Activated CD4-positive, alpha-beta memory T cell treated with anti-CD3 and anti-CD28 coated beads, Interleukin-2, amount 10 ng/mL, durations not matched to agents 7 days and 5 days (primary cell): ENCODE measurements at regions not wholly inside any gene's neighbourhood (a gene's known extent, or its start where the extent isn't known, plus 50 kb on each side); places are given as distances from the start of the nearest gene placed in this dataset.

Source experiments
- CTCF ChIA-PET: fragments of 350-600 bp; sonication (Branson Sonifier 250); formaldehyde crosslinking; loops from one replicate; lab custom pipeline; 2021; ENCODE audit warnings: antibody characterized with exemption, inconsistent platforms; lab: Charles Lee
- POLR2A ChIA-PET: fragments of 350-600 bp; sonication (Branson Sonifier 250); formaldehyde crosslinking; loops from one replicate; lab custom pipeline; 2021; ENCODE audit warnings: antibody characterized with exemption; lab: Charles Lee
- DNase-seq: peaks from one replicate; pipeline ENCODE4 v3.0.0-alpha.2; 2020
- H3K27ac Mint-ChIP-seq: one replicate; pipeline ENCODE4 v1.8.0; 2021; ENCODE audit warnings: mild to moderate bottlenecking, mixed read lengths
- H3K27me3 Mint-ChIP-seq: one replicate; pipeline ENCODE4 v1.8.0; 2021; ENCODE audit warnings: mixed read lengths
- H3K36me3 Mint-ChIP-seq: one replicate; pipeline ENCODE4 v1.8.0; 2021; ENCODE audit warnings: low read depth, mixed read lengths
- H3K4me1 Mint-ChIP-seq: one replicate; pipeline ENCODE4 v1.8.0; 2021; ENCODE audit warnings: mixed read lengths
- H3K4me3 Mint-ChIP-seq: one replicate; pipeline ENCODE4 v1.8.0; 2021; ENCODE audit warnings: mild to moderate bottlenecking, mixed read lengths
- H3K9me3 Mint-ChIP-seq: one replicate; pipeline ENCODE4 v1.8.0; 2021; ENCODE audit warnings: mixed read lengths

DNA sequence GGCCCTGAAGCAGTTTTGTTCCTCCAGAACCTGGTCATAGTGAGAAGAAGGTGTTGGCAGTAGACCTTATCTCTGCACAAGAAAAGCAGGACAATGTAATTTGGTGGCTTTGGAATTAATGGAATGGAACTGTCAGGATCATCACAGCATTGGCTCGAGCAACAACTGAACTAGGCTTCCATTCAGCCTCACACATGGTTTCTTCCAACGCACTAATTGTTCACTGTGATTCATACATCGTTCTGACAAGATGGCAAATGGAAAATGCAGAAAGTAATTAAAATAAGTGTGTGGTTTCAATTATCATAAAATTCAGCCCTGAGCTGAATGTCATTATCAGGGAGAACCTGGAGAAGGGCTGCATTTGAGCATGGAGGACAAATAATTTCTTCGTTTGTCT, 80.6 kb downstream of the MFSD1 start:
- H3K4me3 Mint-ChIP-seq: no peak overlapping the region
- no peaks in the 10 kb centered on the region for H3K27me3 Mint-ChIP-seq
- H3K4me1 Mint-ChIP-seq: no peaks in the 10 kb centered on the region
- ChIA-PET POLR2A (no interaction called here), CTCF (no interaction called here)
- no peak overlapping the region for H3K27ac Mint-ChIP-seq
- no peaks in the 10 kb centered on the region for H3K36me3 Mint-ChIP-seq
- H3K9me3 Mint-ChIP-seq: peaks cover 2% of the 10 kb centered on the region
- no peak for DNase-seq

GRCh38 chr3:158896729-158897128, 94.9 kb downstream of the MFSD1 start:
- CTCF ChIA-PET: no interaction called here
- no peaks in the 10 kb centered on the region for H3K9me3 Mint-ChIP-seq
- DNase-seq: no peak

GRCh38 chr3:158906749-158907148, 104.9 kb downstream of the MFSD1 start:
- DNase-seq: no peak
- H3K27ac Mint-ChIP-seq: no peak overlapping the region
- ChIA-PET CTCF (no interaction called here), POLR2A (no interaction called here)
- no peaks in the 10 kb centered on the region for H3K9me3 Mint-ChIP-seq
- H3K36me3 Mint-ChIP-seq: no peaks in the 10 kb centered on the region
- H3K4me3 Mint-ChIP-seq: no peak overlapping the region
- H3K27me3 Mint-ChIP-seq: peaks cover 5% of the 10 kb centered on the region
- no peaks in the 10 kb centered on the region for H3K4me1 Mint-ChIP-seq

More at GRCh38 chr3:158896729-158897128, 94.9 kb downstream of the MFSD1 start:
- Mint-ChIP-seq H3K4me3 (no peak overlapping the region), H3K27me3 (peaks cover 5% of the 10 kb centered on the region), H3K4me1 (no peaks in the 10 kb centered on the region), H3K36me3 (no peaks in the 10 kb centered on the region), H3K27ac (no peak overlapping the region)
- POLR2A ChIA-PET: no interaction called here

DNA sequence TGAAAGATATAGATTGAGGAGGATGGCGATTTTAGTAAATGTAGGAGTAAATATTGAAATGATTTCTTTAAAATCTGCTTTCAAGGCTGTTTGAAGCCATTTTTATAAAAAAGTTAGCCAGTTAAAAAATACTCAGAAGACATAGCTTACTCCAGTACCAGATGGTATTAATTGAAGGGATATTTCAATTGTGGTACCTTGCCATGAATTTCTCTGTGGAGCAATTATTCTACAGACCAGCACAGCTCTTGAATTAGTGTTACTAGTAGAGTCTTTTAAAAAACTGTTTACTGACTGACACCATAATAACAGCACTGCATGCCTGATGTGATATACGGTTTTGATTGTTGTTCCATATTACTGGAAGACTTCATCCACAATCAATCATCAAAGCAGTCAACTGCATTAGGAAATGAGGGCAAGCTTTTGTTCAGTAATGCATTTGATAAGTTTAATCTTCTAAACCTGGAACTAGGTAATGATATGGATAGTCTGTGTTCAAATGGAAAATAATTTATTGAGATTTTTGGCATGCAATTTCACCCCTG, 106.4 kb downstream of the MFSD1 start:
- H3K27ac Mint-ChIP-seq: no peak overlapping the region
- H3K27me3 Mint-ChIP-seq: peaks cover 4% of the 10 kb centered on the region
- no peaks in the 10 kb centered on the region for H3K4me1 Mint-ChIP-seq
- no peaks in the 10 kb centered on the region for H3K36me3 Mint-ChIP-seq
- ChIA-PET CTCF (no interaction called here), POLR2A (no interaction called here)
- H3K9me3 Mint-ChIP-seq: no peaks in the 10 kb centered on the region
- no peak for DNase-seq
- no peak overlapping the region for H3K4me3 Mint-ChIP-seq

DNA sequence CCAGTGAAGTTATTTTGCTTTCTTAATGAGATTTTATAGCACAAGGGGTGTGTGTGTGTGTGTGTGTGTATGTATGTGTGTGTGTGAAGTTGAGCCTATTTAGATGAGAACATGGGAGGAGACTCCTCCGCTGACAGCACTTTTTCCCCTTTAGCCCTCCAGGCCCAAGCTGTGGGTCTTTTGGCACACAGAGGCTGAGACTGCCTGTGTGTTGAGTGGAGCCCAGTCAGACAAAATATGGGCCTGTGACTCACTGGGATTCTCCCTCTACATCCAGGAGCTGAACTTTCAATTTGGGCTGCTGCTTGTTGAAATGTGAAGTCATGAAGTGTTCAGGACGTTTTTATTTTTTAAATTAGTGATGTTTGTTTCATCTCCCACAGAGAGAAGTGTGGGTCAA, 108.0 kb downstream of the MFSD1 start:
- no peaks in the 10 kb centered on the region for H3K36me3 Mint-ChIP-seq
- no peaks in the 10 kb centered on the region for H3K9me3 Mint-ChIP-seq
- POLR2A ChIA-PET: no interaction called here
- no peak overlapping the region for H3K4me3 Mint-ChIP-seq
- CTCF ChIA-PET: no interaction called here
- H3K27me3 Mint-ChIP-seq: peaks cover 4% of the 10 kb centered on the region
- no peaks in the 10 kb centered on the region for H3K4me1 Mint-ChIP-seq
- H3K27ac Mint-ChIP-seq: no peak overlapping the region
- DNase-seq: no peak

GRCh38 chr3:158911586-158911985, 109.7 kb downstream of the MFSD1 start:
- Mint-ChIP-seq H3K36me3 (no peaks in the 10 kb centered on the region), H3K4me3 (no peak overlapping the region), H3K4me1 (no peaks in the 10 kb centered on the region), H3K27ac (no peak overlapping the region), H3K9me3 (no peaks in the 10 kb centered on the region), H3K27me3 (peaks cover 2% of the 10 kb centered on the region)
- no peak for DNase-seq
- CTCF ChIA-PET: no interaction called here
- POLR2A ChIA-PET: no interaction called here

GRCh38 chr3:158912188-158912587, 110.3 kb downstream of the MFSD1 start:
- Mint-ChIP-seq H3K27me3 (peaks cover 2% of the 10 kb centered on the region), H3K4me3 (no peak overlapping the region), H3K36me3 (no peaks in the 10 kb centered on the region), H3K27ac (no peak overlapping the region), H3K9me3 (no peaks in the 10 kb centered on the region), H3K4me1 (no peaks in the 10 kb centered on the region)
- POLR2A ChIA-PET: no interaction called here
- CTCF ChIA-PET: no interaction called here
- no peak for DNase-seq

GRCh38 chr3:158912621-158913020, 110.8 kb downstream of the MFSD1 start:
- no peaks in the 10 kb centered on the region for H3K4me1 Mint-ChIP-seq

DNA sequence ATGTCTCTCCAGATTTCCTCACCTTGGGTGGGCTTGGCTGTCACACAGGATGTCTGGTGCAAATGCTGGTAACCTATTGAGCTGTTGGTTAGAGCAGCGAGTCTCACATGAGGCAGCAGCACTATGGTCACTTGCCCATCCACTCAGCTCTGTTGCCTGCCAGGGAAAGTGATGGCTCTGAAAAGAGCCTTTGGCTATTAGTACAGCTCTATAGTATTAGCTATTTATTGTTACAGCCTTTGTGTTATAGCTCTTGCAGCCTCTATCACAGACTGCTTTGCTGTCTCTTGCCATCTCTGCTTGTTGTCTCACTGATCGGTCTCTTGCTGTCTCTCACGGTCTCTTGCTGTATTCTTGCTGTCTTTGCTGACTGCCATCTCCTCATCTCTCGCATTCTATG, 114.3 kb downstream of the MFSD1 start:
- H3K27me3 Mint-ChIP-seq: no peaks in the 10 kb centered on the region
- POLR2A ChIA-PET: no interaction called here
- H3K4me3 Mint-ChIP-seq: no peak overlapping the region
- CTCF ChIA-PET: no interaction called here
- H3K4me1 Mint-ChIP-seq: no peaks in the 10 kb centered on the region
- no peaks in the 10 kb centered on the region for H3K9me3 Mint-ChIP-seq
- DNase-seq: no peak
- no peak overlapping the region for H3K27ac Mint-ChIP-seq
- no peaks in the 10 kb centered on the region for H3K36me3 Mint-ChIP-seq

More at GRCh38 chr3:158912621-158913020, 110.8 kb downstream of the MFSD1 start:
- Mint-ChIP-seq H3K36me3 (no peaks in the 10 kb centered on the region), H3K9me3 (no peaks in the 10 kb centered on the region), H3K27me3 (peaks cover 2% of the 10 kb centered on the region), H3K4me3 (no peak overlapping the region), H3K27ac (no peak overlapping the region)
- DNase-seq: no peak
- CTCF ChIA-PET: no interaction called here
- POLR2A ChIA-PET: no interaction called here

DNA sequence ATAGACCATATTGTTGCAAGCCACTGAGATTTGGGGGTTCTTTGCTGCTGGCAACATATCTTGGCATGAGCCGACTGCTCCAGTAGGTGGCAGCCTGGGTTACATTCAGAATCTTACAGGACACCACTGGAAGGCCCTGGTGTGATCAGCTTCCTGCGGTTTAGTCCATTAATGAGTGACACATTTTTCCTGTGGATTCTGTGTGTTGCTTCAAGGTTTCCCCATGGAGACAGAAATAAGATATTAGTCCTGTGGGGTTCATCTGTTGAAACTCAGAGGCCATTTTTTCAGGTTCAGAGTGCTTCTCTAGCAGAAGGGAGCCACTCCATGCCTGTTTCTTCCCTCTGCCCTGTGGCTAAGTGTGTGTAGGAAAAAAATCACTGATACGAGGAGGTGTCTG, 116.2 kb downstream of the MFSD1 start:
- Mint-ChIP-seq H3K27me3 (peaks cover 2% of the 10 kb centered on the region), H3K36me3 (no peaks in the 10 kb centered on the region), H3K4me1 (no peaks in the 10 kb centered on the region), H3K9me3 (no peaks in the 10 kb centered on the region), H3K27ac (no peak overlapping the region), H3K4me3 (no peak overlapping the region)
- ChIA-PET CTCF (no interaction called here), POLR2A (no interaction called here)
- peak; percentile 18 for DNase-seq

DNA sequence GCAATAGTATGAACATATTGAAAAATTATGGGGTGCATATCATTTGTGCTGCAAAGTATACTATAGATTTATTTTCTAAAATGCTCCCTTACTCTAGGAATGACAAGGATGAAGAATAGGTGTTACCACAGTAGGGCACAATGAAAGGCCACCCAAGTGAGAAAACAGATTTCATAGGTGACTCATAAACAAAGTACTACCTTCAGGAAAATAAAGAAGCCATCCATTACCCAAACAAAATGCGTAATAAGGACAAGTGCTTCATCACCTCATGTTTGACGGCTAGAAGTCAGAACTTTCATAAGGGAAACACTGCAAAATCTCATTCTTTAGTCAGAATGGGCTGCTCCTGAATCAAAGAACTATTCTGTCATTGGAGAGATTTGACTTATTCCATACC, 116.6 kb downstream of the MFSD1 start:
- ChIA-PET POLR2A (no interaction called here), CTCF (no interaction called here)
- Mint-ChIP-seq H3K36me3 (no peaks in the 10 kb centered on the region), H3K4me1 (no peaks in the 10 kb centered on the region), H3K9me3 (no peaks in the 10 kb centered on the region), H3K27ac (no peak overlapping the region), H3K27me3 (peaks cover 2% of the 10 kb centered on the region), H3K4me3 (no peak overlapping the region)
- DNase-seq: no peak

GRCh38 chr3:158920371-158920770, 118.5 kb downstream of the MFSD1 start:
- Mint-ChIP-seq H3K36me3 (no peaks in the 10 kb centered on the region), H3K27me3 (peaks cover 2% of the 10 kb centered on the region), H3K9me3 (no peaks in the 10 kb centered on the region), H3K27ac (no peak overlapping the region), H3K4me1 (no peaks in the 10 kb centered on the region), H3K4me3 (no peak overlapping the region)
- CTCF ChIA-PET: no interaction called here
- DNase-seq: no peak
- POLR2A ChIA-PET: no interaction called here

DNA sequence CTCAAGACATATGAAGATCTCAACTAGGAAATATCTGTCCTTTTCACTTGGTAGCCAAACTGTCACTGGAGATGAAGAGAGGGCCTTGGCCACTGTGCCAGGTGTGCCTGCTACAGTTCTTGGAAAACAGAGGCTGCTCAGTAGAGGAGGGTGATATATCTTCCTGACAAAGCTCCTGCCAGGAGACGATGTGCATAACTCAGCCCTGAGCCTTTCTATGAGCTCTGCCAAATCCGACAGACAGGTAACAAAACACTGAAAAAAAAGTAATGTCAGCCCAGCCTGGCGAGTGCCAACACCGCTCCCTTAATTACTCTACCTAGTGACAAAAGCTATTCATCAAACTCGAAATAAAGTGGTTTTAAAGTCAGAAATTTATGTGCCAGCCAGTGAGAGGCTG, 123.2 kb downstream of the MFSD1 start:
- ChIA-PET POLR2A (no interaction called here), CTCF (no interaction called here)
- no peak for DNase-seq
- H3K27me3 Mint-ChIP-seq: peaks cover 2% of the 10 kb centered on the region
- H3K4me1 Mint-ChIP-seq: no peaks in the 10 kb centered on the region
- H3K9me3 Mint-ChIP-seq: no peaks in the 10 kb centered on the region
- no peak overlapping the region for H3K27ac Mint-ChIP-seq
- H3K36me3 Mint-ChIP-seq: no peaks in the 10 kb centered on the region
- H3K4me3 Mint-ChIP-seq: no peak overlapping the region

DNA sequence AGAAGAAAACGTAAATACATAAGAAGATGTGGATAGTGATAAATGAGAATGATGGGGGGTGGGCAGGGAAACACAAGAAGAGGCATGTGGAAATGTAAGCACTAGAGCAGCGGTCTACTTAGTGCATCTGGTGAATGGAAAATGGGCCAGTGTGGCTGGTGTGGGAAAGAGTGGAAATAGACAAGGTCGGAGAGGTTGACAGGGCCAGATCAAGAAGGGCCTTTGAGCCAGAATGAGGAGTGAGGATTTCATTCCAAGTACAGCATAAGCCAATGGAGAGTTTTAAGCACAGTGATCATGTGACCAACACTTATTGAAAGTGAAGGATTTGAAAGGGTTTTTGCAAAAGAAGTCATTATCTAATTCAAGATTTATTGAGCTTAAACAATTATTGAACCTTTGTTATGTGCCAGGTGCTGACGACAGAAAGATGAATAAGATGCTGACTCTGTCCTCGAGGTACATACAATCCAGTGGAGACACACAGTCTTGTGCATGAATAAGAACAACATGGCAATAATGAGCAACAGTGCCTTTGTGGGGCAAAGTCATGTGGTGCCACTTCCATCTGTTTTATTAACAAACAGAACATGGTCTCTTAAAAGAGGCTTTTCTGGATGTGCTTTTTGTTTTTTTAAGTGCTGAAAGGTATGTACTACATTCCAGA, 124.1 kb downstream of the MFSD1 start:
- Mint-ChIP-seq H3K4me3 (no peak overlapping the region), H3K9me3 (no peaks in the 10 kb centered on the region), H3K4me1 (no peaks in the 10 kb centered on the region), H3K27ac (no peak overlapping the region), H3K27me3 (peaks cover 2% of the 10 kb centered on the region), H3K36me3 (no peaks in the 10 kb centered on the region)
- DNase-seq: no peak
- CTCF ChIA-PET: no interaction called here
- POLR2A ChIA-PET: no interaction called here
